Trophoblast cell (in vitro differentiated cells and primary cell): ENCODE measurements at regions not wholly inside any gene's neighbourhood (a gene's known extent, or its start where the extent isn't known, plus 50 kb on each side); places are given as distances from the start of the nearest gene placed in this dataset.

Source experiments
- DNase-seq, 2 donors: peaks; one replicate each; pipeline ENCODE4 v3.0.0-alpha.2; 2016
- H2AFZ ChIP-seq: 2 replicates; pipeline ENCODE4 v1.6.1; 2013; ENCODE audit warnings: low read length, moderate library complexity, mild to moderate bottlenecking; ENCODE audit not compliant: insufficient read depth, poor library complexity
- H2AK5ac ChIP-seq: 2 replicates; pipeline ENCODE4 v1.6.1; 2013; ENCODE audit warnings: mild to moderate bottlenecking, low read length
- H2BK120ac ChIP-seq: 2 replicates; pipeline ENCODE4 v1.6.1; 2013; ENCODE audit warnings: low read length, mild to moderate bottlenecking, moderate library complexity; ENCODE audit not compliant: insufficient read depth, poor library complexity
- H2BK12ac ChIP-seq: 2 replicates; pipeline ENCODE4 v1.6.1; 2013; ENCODE audit warnings: mild to moderate bottlenecking, low read length, moderate library complexity
- H2BK5ac ChIP-seq: 2 replicates; pipeline ENCODE4 v1.6.1; 2013; ENCODE audit warnings: low read length, low read depth, moderate library complexity, mild to moderate bottlenecking; ENCODE audit not compliant: poor library complexity
- H3K14ac ChIP-seq: 2 replicates; pipeline ENCODE4 v1.6.1; 2013; ENCODE audit warnings: mild to moderate bottlenecking, low read length
- H3K18ac ChIP-seq: 2 replicates; pipeline ENCODE4 v1.6.1; 2013; ENCODE audit warnings: mild to moderate bottlenecking, low read length
- H3K23ac ChIP-seq: 2 replicates; pipeline ENCODE4 v1.6.1; 2013; ENCODE audit warnings: low read length
- H3K27ac ChIP-seq: 2 replicates; pipeline ENCODE4 v1.5.1; 2013; ENCODE audit warnings: low read depth, mild to moderate bottlenecking, inconsistent platforms, low read length, moderate library complexity
- H3K27me3 ChIP-seq: 2 replicates; pipeline ENCODE4 v1.6.1; 2013; ENCODE audit warnings: inconsistent platforms, mild to moderate bottlenecking, low read length, moderate library complexity; ENCODE audit not compliant: insufficient read depth
- H3K36me3 ChIP-seq, 2 experiments: 1 replicate in 1 of 2; 2 replicates in 1 of 2; pipeline ENCODE4 v1.6.1; 2013; ENCODE audit warnings: low read length in 2 of 2, mild to moderate bottlenecking in 2 of 2, moderate library complexity in 1 of 2; ENCODE audit not compliant: insufficient read depth in 2 of 2, control insufficient read depth in 1 of 2
- H3K4ac ChIP-seq: 2 replicates; pipeline ENCODE4 v1.6.1; 2013; ENCODE audit warnings: low read depth, mild to moderate bottlenecking, low read length, moderate library complexity
- H3K4me1 ChIP-seq, 2 experiments: 1 replicate in 1 of 2; 2 replicates in 1 of 2; pipeline ENCODE4 v1.6.1; 2013; ENCODE audit warnings: low read length in 2 of 2, mild to moderate bottlenecking in 2 of 2, moderate library complexity in 1 of 2; ENCODE audit not compliant: insufficient read depth in 2 of 2, control insufficient read depth in 1 of 2
- H3K4me2 ChIP-seq: 2 replicates; pipeline ENCODE4 v1.6.1; 2013; ENCODE audit warnings: inconsistent platforms, mild to moderate bottlenecking, low read length, moderate library complexity
- H3K4me3 ChIP-seq: 2 replicates; pipeline ENCODE4 v1.5.1; 2013; ENCODE audit warnings: mild to moderate bottlenecking, low read depth, low read length, inconsistent platforms
- H3K79me1 ChIP-seq: one replicate; pipeline ENCODE4 v1.6.1; 2013; ENCODE audit warnings: low read length
- H3K79me2 ChIP-seq: 2 replicates; pipeline ENCODE4 v1.6.1; 2013; ENCODE audit warnings: low read length, mild to moderate bottlenecking; ENCODE audit not compliant: control insufficient read depth, insufficient read depth, poor library complexity
- H3K9ac ChIP-seq: 2 replicates; pipeline ENCODE4 v1.6.1; 2013; ENCODE audit warnings: mild to moderate bottlenecking, low read length
- H3K9me3 ChIP-seq: 2 replicates; pipeline ENCODE4 v1.6.1; 2013; ENCODE audit warnings: low read depth, mild to moderate bottlenecking, control low read depth, inconsistent platforms, low read length; ENCODE audit not compliant: insufficient read depth
- H4K12ac ChIP-seq: 2 replicates; pipeline ENCODE4 v1.6.1; 2013; ENCODE audit warnings: low read depth, mild to moderate bottlenecking, low read length, moderate library complexity
- H4K8ac ChIP-seq: 2 replicates; pipeline ENCODE4 v1.6.1; 2013; ENCODE audit warnings: low read depth, mild to moderate bottlenecking, low read length, moderate library complexity
- H4K91ac ChIP-seq: one replicate; pipeline ENCODE4 v1.6.1; 2013; ENCODE audit warnings: low read depth, mild to moderate bottlenecking, low read length, moderate library complexity
- WGBS: extraction: QIAGEN DNeasy Blood & Tissue Kit; methylation state at CpG from one replicate; pipeline ENCODE4 v1.1.7; 2013; ENCODE audit warnings: missing lambda C conversion rate; ENCODE audit not compliant: insufficient read length, insufficient coverage; ENCODE audit errors: extremely low coverage; 5-methylcytosine and 5-hydroxymethylcytosine counted together

DNA sequence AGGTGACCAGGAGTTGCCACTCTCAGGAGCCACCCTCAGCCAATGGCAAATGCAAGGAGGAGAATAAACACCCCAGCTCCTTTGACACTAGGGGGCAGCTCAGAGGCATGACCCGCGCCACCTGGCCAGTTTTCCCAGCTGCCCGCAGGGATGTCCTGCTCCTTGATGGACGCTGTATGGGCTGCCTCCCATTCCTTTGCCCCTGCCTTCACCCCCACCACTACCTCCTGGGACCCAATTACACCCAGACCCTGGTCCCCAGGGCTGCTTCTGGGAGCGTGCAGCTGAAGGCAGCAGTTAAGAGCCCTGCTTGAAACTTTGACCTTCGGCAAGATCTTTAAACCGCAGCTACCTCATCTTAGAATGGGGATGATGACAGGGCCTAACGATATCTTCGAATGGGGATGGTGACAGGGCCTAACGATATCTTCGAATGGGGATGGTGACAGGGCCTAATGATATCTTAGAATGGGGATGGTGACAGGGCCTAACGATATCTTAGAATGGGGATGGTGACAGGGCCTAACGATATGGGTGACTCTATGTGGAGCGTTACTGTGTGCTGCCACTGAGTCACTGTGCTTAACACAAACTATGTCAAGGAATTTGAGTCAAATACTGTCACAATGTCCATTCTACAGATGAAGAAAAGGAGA, 163.0 kb upstream of the KAZN start:
- Histone ChIP-seq H3K79me1 (no peaks in the 10 kb centered on the region), H2BK5ac (no peak overlapping the region), H2AK5ac (no peak overlapping the region), H3K4me2 (no peak overlapping the region), H4K91ac (no peak overlapping the region), H3K27ac (no peak overlapping the region), H3K27me3 (no peaks in the 10 kb centered on the region), H2BK12ac (no peak overlapping the region), H3K4me1 (no peaks in the 10 kb centered on the region), H3K36me3 (no peaks in the 10 kb centered on the region), H3K4ac (no peak overlapping the region), H3K23ac (no peak overlapping the region), H3K9me3 (peaks cover 2% of the 10 kb centered on the region), H2AFZ (no peak overlapping the region), H4K12ac (no peak overlapping the region), H3K14ac (no peak overlapping the region), H2BK120ac (no peak overlapping the region), H3K18ac (no peak overlapping the region), H3K79me2 (no peaks in the 10 kb centered on the region), H3K9ac (no peak overlapping the region), H4K8ac (no peak overlapping the region), H3K4me3 (no peak overlapping the region)
- DNase-seq, result peak; percentile 15 to 60
- no CpG with 5 or more reads among the region's 14 CpGs for WGBS

DNA sequence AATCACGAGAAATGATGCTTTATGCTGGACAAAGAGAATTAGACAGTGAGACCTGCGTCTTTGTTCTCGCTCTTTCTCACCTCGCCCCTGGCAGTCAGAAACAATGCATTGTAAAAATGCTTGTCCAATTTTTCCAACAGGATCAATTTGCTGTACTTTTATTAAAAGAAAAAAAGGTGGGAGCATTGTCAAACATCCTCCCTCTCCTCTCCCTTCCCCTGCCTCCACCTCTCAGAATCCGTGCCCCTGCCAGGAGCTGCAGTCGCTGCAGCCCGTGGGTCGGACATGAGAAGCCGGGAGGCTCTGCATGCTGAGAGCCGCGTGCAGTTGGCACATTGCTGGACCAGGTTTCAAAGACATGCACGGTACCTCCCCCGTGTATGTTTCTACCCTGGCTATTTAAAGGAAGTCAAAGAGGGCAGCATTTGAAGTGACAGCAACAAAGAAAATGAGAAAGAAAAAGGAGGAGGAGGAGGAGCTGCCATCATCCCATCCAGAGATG, 161.0 kb upstream of the KAZN start:
- Histone ChIP-seq H2AK5ac (no peak overlapping the region), H4K8ac (no peak overlapping the region), H3K18ac (no peak overlapping the region), H3K4ac (no peak overlapping the region), H2BK12ac (no peak overlapping the region), H2BK120ac (no peak overlapping the region), H3K79me1 (no peaks in the 10 kb centered on the region), H2BK5ac (no peak overlapping the region), H3K9me3 (no peaks in the 10 kb centered on the region), H4K91ac (no peak overlapping the region), H3K9ac (no peak overlapping the region), H3K27ac (no peak overlapping the region), H3K36me3 (no peaks in the 10 kb centered on the region), H3K79me2 (no peaks in the 10 kb centered on the region), H3K23ac (no peak overlapping the region), H3K4me2 (no peak overlapping the region), H3K27me3 (no peaks in the 10 kb centered on the region), H2AFZ (no peak overlapping the region), H3K4me1 (no peaks in the 10 kb centered on the region), H3K14ac (no peak overlapping the region), H3K4me3 (no peak overlapping the region), H4K12ac (no peak overlapping the region)
- DNase-seq, result no peak
- WGBS, result no CpG with 5 or more reads among the region's 13 CpGs

DNA sequence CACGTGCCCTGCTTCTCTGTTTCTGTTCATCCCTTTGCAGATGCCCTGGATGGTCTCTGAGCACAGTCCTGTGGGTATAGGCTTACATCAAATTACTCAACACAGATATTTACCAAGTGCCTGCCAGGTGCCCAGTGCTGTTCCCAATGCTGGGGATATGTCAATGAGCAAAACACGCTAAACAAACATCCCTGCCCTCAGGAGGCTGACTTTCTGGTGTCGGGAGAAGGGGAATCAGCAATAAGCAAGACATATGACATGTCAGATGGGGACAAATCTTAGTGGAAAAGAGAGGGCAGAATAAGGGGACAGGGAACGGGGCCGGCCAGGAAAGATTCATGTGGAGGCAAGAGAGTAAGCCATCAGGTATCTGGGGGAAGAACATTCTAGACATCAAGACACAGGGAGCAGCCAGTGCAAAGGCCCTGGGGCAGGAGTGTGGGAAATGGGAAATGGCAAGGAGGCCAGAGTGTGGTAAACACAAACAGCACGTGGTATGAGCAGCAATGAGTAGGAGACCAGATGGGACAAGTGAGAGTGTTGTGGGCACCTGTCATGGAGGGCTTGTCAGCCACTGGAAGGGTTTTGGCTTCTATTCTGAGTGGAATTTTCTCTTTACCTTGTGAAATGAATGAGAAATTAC, 160.2 kb upstream of the KAZN start:
- H3K23ac ChIP-seq, result no peak overlapping the region
- WGBS, result no CpG with 5 or more reads among the region's 6 CpGs
- no peak overlapping the region for H3K4ac ChIP-seq
- H3K36me3 ChIP-seq, result no peaks in the 10 kb centered on the region
- H3K79me1 ChIP-seq, result no peaks in the 10 kb centered on the region
- H4K12ac ChIP-seq, result no peak overlapping the region
- H2AK5ac ChIP-seq, result no peak overlapping the region
- H4K8ac ChIP-seq, result no peak overlapping the region
- no peak overlapping the region for H2BK5ac ChIP-seq
- no peak overlapping the region for H3K18ac ChIP-seq
- H2AFZ ChIP-seq, result no peak overlapping the region
- no peak overlapping the region for H2BK120ac ChIP-seq
- H3K27me3 ChIP-seq, result no peaks in the 10 kb centered on the region
- no peak overlapping the region for H2BK12ac ChIP-seq
- no peak overlapping the region for H3K27ac ChIP-seq
- H3K79me2 ChIP-seq, result no peaks in the 10 kb centered on the region
- H3K9me3 ChIP-seq, result no peaks in the 10 kb centered on the region
- no peak overlapping the region for H3K4me2 ChIP-seq
- no peak overlapping the region for H3K14ac ChIP-seq
- H3K4me3 ChIP-seq, result no peak overlapping the region
- no peaks in the 10 kb centered on the region for H3K4me1 ChIP-seq
- H4K91ac ChIP-seq, result no peak overlapping the region
- no peak overlapping the region for H3K9ac ChIP-seq
- DNase-seq, result no peak

DNA sequence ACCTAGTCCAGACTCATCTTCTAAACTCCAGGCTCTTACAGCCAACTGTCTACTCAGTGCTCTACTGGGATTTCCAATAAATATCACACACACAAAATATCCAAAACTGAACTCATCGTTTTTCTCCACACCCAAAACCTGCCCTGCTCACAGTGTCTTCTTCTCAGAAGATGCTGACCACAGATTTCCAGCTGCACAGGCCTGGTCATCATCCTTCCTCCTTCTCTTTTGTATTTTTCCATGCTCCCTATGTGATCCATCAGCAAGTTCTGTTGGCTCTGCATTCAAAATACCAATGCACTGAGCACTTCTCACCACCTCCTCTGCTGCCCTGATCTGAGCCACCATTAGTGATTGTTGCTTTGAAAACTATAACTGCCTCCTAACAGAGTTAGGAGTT, 159.5 kb upstream of the KAZN start:
- Histone ChIP-seq H2BK5ac (no peak overlapping the region), H3K4ac (no peak overlapping the region), H4K8ac (no peak overlapping the region), H3K4me2 (no peak overlapping the region), H3K27me3 (no peaks in the 10 kb centered on the region), H2AK5ac (no peak overlapping the region), H3K18ac (no peak overlapping the region), H3K27ac (no peak overlapping the region), H2AFZ (no peak overlapping the region), H3K9ac (no peak overlapping the region), H3K79me1 (no peaks in the 10 kb centered on the region), H3K14ac (no peak overlapping the region), H3K4me1 (no peaks in the 10 kb centered on the region), H4K91ac (no peak overlapping the region), H3K79me2 (no peaks in the 10 kb centered on the region), H2BK12ac (no peak overlapping the region), H3K9me3 (no peaks in the 10 kb centered on the region), H3K36me3 (no peaks in the 10 kb centered on the region), H2BK120ac (no peak overlapping the region), H3K23ac (no peak overlapping the region), H4K12ac (no peak overlapping the region), H3K4me3 (no peak overlapping the region)
- 100% methylated on average over 1 of the region's 1 CpG for WGBS
- DNase-seq, result no peak
